DND-41 (cell line): ENCODE measurements at regions not wholly inside any gene's neighbourhood (a gene's known extent, or its start where the extent isn't known, plus 50 kb on each side); places are given as distances from the start of the nearest gene placed in this dataset.

Experiments used
- ATAC-seq: fragments of 200-7000 bp; cut with Tn5 transposase; 3 replicates; pipeline ENCODE4 v1.9.1; 2021; ENCODE audit warnings: low read depth; ENCODE audit not compliant: insufficient read depth
- DNase-seq: peaks from one replicate; pipeline ENCODE4 v3.0.0-alpha.2; 2020
- H2AFZ ChIP-seq: 2 replicates; pipeline ENCODE4 v1.6.0; 2012; ENCODE audit warnings: low read depth, low read length
- H3K27ac ChIP-seq: 2 replicates; pipeline ENCODE4 v1.5.1; 2012; ENCODE audit warnings: low read length, inconsistent platforms
- H3K27me3 ChIP-seq: fragments of 200-600 bp; sonication (generic); 2 replicates; pipeline ENCODE4 v1.6.0; 2012; ENCODE audit warnings: low read length, mild to moderate bottlenecking, inconsistent platforms; ENCODE audit not compliant: insufficient read depth, poor library complexity
- H3K36me3 ChIP-seq: 2 replicates; pipeline ENCODE4 v1.5.1; 2012; ENCODE audit warnings: low read length, inconsistent platforms; ENCODE audit not compliant: insufficient read depth
- H3K4me1 ChIP-seq: 2 replicates; pipeline ENCODE4 v1.5.1; 2012; ENCODE audit warnings: mild to moderate bottlenecking, low read length; ENCODE audit not compliant: insufficient read depth
- H3K4me2 ChIP-seq: 2 replicates; pipeline ENCODE4 v1.6.0; 2012; ENCODE audit warnings: mild to moderate bottlenecking, moderate library complexity, low read length, inconsistent platforms; ENCODE audit not compliant: insufficient read depth
- H3K4me3 ChIP-seq, 2 experiments: fragments of 200-600 bp in 1 of 2; shearing (Covaris generic) in 1 of 2; 2 replicates each; pipeline ENCODE4 v1.5.1; 2012 to 2016; ENCODE audit warnings: inconsistent platforms in 2 of 2, low read length in 2 of 2, mild to moderate bottlenecking in 2 of 2, low read depth in 1 of 2, moderate library complexity in 1 of 2
- H3K79me2 ChIP-seq: 2 replicates; pipeline ENCODE4 v1.6.0; 2012; ENCODE audit warnings: low read length, inconsistent platforms; ENCODE audit not compliant: insufficient read depth
- H3K9ac ChIP-seq: 2 replicates; pipeline ENCODE4 v1.6.0; 2012; ENCODE audit warnings: low read depth, mild to moderate bottlenecking, inconsistent platforms, low read length, moderate library complexity
- H3K9me3 ChIP-seq: 2 replicates; pipeline ENCODE4 v1.5.1; 2012; ENCODE audit warnings: low read length, moderate library complexity, mild to moderate bottlenecking, inconsistent platforms; ENCODE audit not compliant: insufficient read depth, severe bottlenecking
- H4K20me1 ChIP-seq: 2 replicates; pipeline ENCODE4 v1.6.0; 2012; ENCODE audit warnings: low read length; ENCODE audit not compliant: insufficient read depth
- EZH2 ChIP-seq: IDR thresholded peaks from 3 replicates; pipeline ENCODE4 v1.6.1; 2012; ENCODE audit warnings: borderline replicate concordance, low read depth, mild to moderate bottlenecking, moderate library complexity, low read length, inconsistent platforms; ENCODE audit not compliant: severe bottlenecking
- TF ChIP-seq, protein P1 (sequence below): IDR thresholded peaks from 2 replicates; pipeline ENCODE4 v1.5.1; 2012; ENCODE audit warnings: borderline replicate concordance, low read length, moderate library complexity, mild to moderate bottlenecking; ENCODE audit not compliant: poor library complexity, severe bottlenecking; ENCODE audit errors: extremely low read depth

GRCh38 chr13:40098246-40098645 lies 442.8 kb downstream of the COG6 start:
- no peak overlapping the region for H3K4me3 ChIP-seq
- H3K9ac ChIP-seq = no peak overlapping the region
- H3K36me3 ChIP-seq = no peaks in the 10 kb centered on the region
- H3K4me2 ChIP-seq = no peak overlapping the region
- no peak for TF ChIP-seq EZH2
- TF ChIP-seq, protein P1, sequence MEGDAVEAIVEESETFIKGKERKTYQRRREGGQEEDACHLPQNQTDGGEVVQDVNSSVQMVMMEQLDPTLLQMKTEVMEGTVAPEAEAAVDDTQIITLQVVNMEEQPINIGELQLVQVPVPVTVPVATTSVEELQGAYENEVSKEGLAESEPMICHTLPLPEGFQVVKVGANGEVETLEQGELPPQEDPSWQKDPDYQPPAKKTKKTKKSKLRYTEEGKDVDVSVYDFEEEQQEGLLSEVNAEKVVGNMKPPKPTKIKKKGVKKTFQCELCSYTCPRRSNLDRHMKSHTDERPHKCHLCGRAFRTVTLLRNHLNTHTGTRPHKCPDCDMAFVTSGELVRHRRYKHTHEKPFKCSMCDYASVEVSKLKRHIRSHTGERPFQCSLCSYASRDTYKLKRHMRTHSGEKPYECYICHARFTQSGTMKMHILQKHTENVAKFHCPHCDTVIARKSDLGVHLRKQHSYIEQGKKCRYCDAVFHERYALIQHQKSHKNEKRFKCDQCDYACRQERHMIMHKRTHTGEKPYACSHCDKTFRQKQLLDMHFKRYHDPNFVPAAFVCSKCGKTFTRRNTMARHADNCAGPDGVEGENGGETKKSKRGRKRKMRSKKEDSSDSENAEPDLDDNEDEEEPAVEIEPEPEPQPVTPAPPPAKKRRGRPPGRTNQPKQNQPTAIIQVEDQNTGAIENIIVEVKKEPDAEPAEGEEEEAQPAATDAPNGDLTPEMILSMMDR = no peak
- no peaks in the 10 kb centered on the region for H3K4me1 ChIP-seq
- no peaks in the 10 kb centered on the region for H4K20me1 ChIP-seq
- ATAC-seq (no peak), DNase-seq (no peak)
- H2AFZ ChIP-seq = no peak overlapping the region
- H3K79me2 ChIP-seq = no peaks in the 10 kb centered on the region
- H3K27ac ChIP-seq = no peak overlapping the region
- no peaks in the 10 kb centered on the region for H3K9me3 ChIP-seq
- H3K27me3 ChIP-seq = peaks cover 4% of the 10 kb centered on the region

DNA sequence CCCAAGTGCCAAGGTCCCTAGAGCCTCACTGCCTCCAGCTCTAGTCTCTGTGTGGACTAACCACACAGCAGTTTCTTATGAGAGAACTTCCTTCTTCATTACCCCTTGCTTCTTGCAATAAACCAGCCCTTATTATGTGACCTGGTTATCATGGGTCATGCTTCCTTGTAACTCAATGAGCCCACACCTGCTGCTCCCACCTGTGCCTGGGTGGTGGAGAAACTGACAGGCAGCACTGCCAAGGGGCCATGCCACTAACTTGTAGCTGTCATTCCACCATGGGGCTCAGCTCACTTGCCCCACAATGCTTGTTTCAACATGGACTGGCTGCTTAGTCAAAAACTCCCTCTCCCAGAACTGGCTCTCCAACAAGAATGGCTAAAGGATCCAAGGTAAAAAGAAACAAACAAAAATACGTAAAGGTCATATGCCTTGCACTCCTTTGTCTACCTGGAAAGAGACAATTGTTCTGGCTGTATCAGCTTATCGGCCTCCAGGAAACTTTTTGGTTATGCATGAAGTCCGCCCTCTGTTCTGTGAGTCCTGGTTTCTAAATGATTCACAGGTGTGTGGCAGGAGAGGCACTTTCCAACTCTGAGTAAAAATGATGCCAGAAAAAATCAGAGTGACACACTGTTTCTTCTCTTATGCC lies 446.4 kb downstream of the COG6 start:
- no peak for ATAC-seq
- Histone ChIP-seq H3K27ac (no peak overlapping the region), H3K27me3 (no peaks in the 10 kb centered on the region), H3K9me3 (no peaks in the 10 kb centered on the region), H3K4me3 (no peak overlapping the region), H3K9ac (no peak overlapping the region), H3K4me1 (no peaks in the 10 kb centered on the region), H2AFZ (no peak overlapping the region), H3K79me2 (no peaks in the 10 kb centered on the region), H4K20me1 (no peaks in the 10 kb centered on the region), H3K4me2 (no peak overlapping the region), H3K36me3 (no peaks in the 10 kb centered on the region)
- TF ChIP-seq EZH2 = no peak
- TF ChIP-seq, protein P1 = no peak
- DNase-seq = no peak

DNA sequence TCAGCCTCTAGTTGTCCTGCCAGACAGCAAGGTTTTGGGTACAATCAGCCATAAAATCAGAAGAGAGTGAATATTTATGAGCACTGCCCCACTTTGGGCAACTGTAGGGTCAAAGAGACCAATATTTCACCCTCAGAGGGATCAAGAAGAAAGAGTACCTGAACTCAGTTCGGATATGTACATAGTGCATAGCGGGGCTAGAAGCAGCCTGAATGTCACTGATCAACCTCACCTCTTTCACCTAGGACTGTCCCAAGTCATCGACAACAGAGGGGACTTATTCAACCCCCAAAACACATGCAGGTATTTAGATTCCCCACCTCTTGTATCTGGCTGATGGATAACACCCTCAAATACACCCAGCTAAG lies 446.9 kb downstream of the COG6 start:
- no peak overlapping the region for H3K4me3 ChIP-seq
- no peaks in the 10 kb centered on the region for H3K4me1 ChIP-seq
- no peak overlapping the region for H3K4me2 ChIP-seq
- H3K9me3 ChIP-seq = no peaks in the 10 kb centered on the region
- DNase-seq (no peak), ATAC-seq (no peak)
- H3K36me3 ChIP-seq = no peaks in the 10 kb centered on the region
- H3K27ac ChIP-seq = no peak overlapping the region
- H3K27me3 ChIP-seq = no peaks in the 10 kb centered on the region
- no peaks in the 10 kb centered on the region for H4K20me1 ChIP-seq
- no peak for TF ChIP-seq EZH2
- TF ChIP-seq, protein P1 = no peak
- no peak overlapping the region for H2AFZ ChIP-seq
- H3K79me2 ChIP-seq = no peaks in the 10 kb centered on the region
- H3K9ac ChIP-seq = no peak overlapping the region

DNA sequence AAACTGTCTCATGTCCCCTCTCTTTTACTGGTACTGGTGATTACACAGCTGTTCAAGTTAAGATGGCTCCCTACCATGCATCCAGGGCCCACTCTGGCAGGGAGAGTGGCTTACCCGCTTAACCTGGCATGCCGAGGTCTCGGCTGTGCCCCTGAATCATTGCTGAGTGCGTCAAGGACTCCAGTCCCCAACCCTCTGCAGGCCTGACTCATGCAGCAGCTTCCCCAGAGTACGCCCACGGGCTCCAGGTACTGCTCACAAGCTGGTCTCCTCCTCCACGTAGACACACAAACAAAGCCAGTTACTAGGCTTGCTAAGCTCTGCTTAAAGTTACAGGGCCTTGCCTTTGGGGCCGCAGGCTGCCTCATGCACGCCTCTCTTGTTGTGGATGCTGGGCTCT lies 447.4 kb downstream of the COG6 start:
- Histone ChIP-seq H3K79me2 (no peaks in the 10 kb centered on the region), H3K4me2 (no peak overlapping the region), H3K27ac (no peak overlapping the region), H3K27me3 (no peaks in the 10 kb centered on the region), H3K36me3 (no peaks in the 10 kb centered on the region), H3K9ac (no peak overlapping the region), H2AFZ (no peak overlapping the region), H3K4me1 (no peaks in the 10 kb centered on the region), H3K4me3 (no peak overlapping the region), H3K9me3 (no peaks in the 10 kb centered on the region), H4K20me1 (no peaks in the 10 kb centered on the region)
- ATAC-seq (no peak), DNase-seq (no peak)
- TF ChIP-seq EZH2 = no peak
- TF ChIP-seq, protein P1 = no peak
